Endothelial cell of umbilical vein (primary cell): ENCODE measurements at regions not wholly inside any gene's neighbourhood (a gene's known extent, or its start where the extent isn't known, plus 50 kb on each side); places are given as distances from the start of the nearest gene placed in this dataset.

Source experiments
- BruUV-seq: library from RNA; stranded (reverse); fragments of 400-500 nt; replicated peaks from 2 replicates; lab custom pipeline; 2021; lab: Mats Ljungman, UMichigan
- CTCF ChIA-PET: fragments of 300-600, 350-600 bp; sonication (Branson Sonifier 250); formaldehyde crosslinking; loops from one replicate; lab custom pipeline; 2021; ENCODE audit warnings: antibody characterized with exemption, inconsistent platforms; lab: Charles Lee
- POLR2A ChIA-PET: fragments of 300-600, 350-600 bp; sonication (Branson Sonifier 250); formaldehyde crosslinking; loops from one replicate; lab custom pipeline; 2021; ENCODE audit warnings: antibody characterized with exemption, inconsistent platforms; lab: Charles Lee
- DNase-seq: peaks from one replicate; pipeline ENCODE4 v3.0.0-alpha.2; 2011; ENCODE audit warnings: low read depth, low spot score
- FAIRE-seq: peaks from 2 replicates; lab custom pipeline; 2011; peaks lifted over from hg19 to GRCh38; lab: Jason Lieb, UNC
- H2AFZ ChIP-seq: 2 replicates; pipeline ENCODE4 v1.6.0; 2012; ENCODE audit warnings: low read depth, low read length, control low read depth, inconsistent platforms
- H3K27ac ChIP-seq: 2 replicates; pipeline ENCODE4 v1.5.1; 2011; ENCODE audit warnings: low read depth, mild to moderate bottlenecking, control low read depth, low read length, moderate library complexity; ENCODE audit not compliant: insufficient read depth
- H3K27me3 ChIP-seq, 2 experiments: 2 replicates each; pipeline versions ENCODE4 v1.6.0 to v1.6.1; 2011; ENCODE audit warnings: low read length in 2 of 2, mixed read lengths in 1 of 2; ENCODE audit not compliant: control insufficient read depth in 2 of 2, insufficient read depth in 2 of 2
- H3K36me3 ChIP-seq, 2 experiments: 2 replicates in 1 of 2; 3 replicates in 1 of 2; pipeline ENCODE4 v1.5.1; 2011; ENCODE audit warnings: low read length in 2 of 2, mild to moderate bottlenecking in 1 of 2, moderate library complexity in 1 of 2; ENCODE audit not compliant: control insufficient read depth in 2 of 2, insufficient read depth in 2 of 2; ENCODE audit errors: extremely low read depth in 1 of 2
- H3K4me1 ChIP-seq: 3 replicates; pipeline ENCODE4 v1.5.1; 2011; ENCODE audit warnings: mild to moderate bottlenecking, low read length; ENCODE audit not compliant: control insufficient read depth, insufficient read depth; ENCODE audit errors: extremely low read depth
- H3K4me2 ChIP-seq: 2 replicates; pipeline ENCODE4 v1.6.1; 2011; ENCODE audit warnings: low read length, control low read depth, mixed read lengths; ENCODE audit not compliant: insufficient read depth
- H3K4me3 ChIP-seq, 3 experiments: fragments of 200-600 bp in 1 of 3; sonication (generic), shearing (Covaris generic) in 1 of 3; replicated peaks in 1 of 3; 2 replicates each; pipeline ENCODE4 v1.5.1; 2011 to 2016; ENCODE audit warnings: control low read depth in 3 of 3, low read length in 3 of 3, mild to moderate bottlenecking in 2 of 3, inconsistent platforms in 1 of 3, low read depth in 1 of 3, moderate library complexity in 1 of 3; ENCODE audit not compliant: insufficient read depth in 1 of 3
- H3K79me2 ChIP-seq: 2 replicates; pipeline ENCODE4 v1.6.0; 2012; ENCODE audit warnings: low read length, inconsistent platforms; ENCODE audit not compliant: control insufficient read depth, insufficient read depth
- H3K9ac ChIP-seq: replicated peaks from 2 replicates; pipeline ENCODE3; 2011; ENCODE audit warnings: low read length, control low read depth; ENCODE audit not compliant: insufficient read depth; ENCODE audit errors: extremely low read depth
- H3K9me1 ChIP-seq: replicated peaks from 3 replicates; pipeline ENCODE4 v1.6.0; 2011; ENCODE audit warnings: mild to moderate bottlenecking, low read length; ENCODE audit not compliant: control insufficient read depth, insufficient read depth; ENCODE audit errors: extremely low read depth
- H3K9me3 ChIP-seq: replicated peaks from 2 replicates; pipeline ENCODE4 v1.5.1; 2012; ENCODE audit warnings: low read length, inconsistent platforms; ENCODE audit not compliant: control insufficient read depth, insufficient read depth
- H4K20me1 ChIP-seq: replicated peaks from 2 replicates; pipeline ENCODE3; 2011; ENCODE audit warnings: mild to moderate bottlenecking, low read length; ENCODE audit not compliant: control insufficient read depth, insufficient read depth; ENCODE audit errors: extremely low read depth
- EZH2 ChIP-seq: IDR thresholded peaks from 2 replicates; pipeline ENCODE4 v1.6.1; 2012; ENCODE audit warnings: borderline replicate concordance, low read depth, mild to moderate bottlenecking, moderate library complexity, low read length, inconsistent platforms; ENCODE audit not compliant: severe bottlenecking
- FOS ChIP-seq: IDR thresholded peaks from 2 replicates; pipeline ENCODE4 v1.6.1; 2011; ENCODE audit warnings: mild to moderate bottlenecking, low read length, moderate library complexity, borderline replicate concordance; ENCODE audit not compliant: insufficient read depth
- GATA2 ChIP-seq: IDR thresholded peaks from 2 replicates; pipeline ENCODE4 v1.7.0; 2011; ENCODE audit warnings: low read depth, mild to moderate bottlenecking, moderate library complexity, mixed read lengths, low read length; ENCODE audit not compliant: insufficient read length, insufficient read depth
- JUN ChIP-seq: IDR thresholded peaks from 2 replicates; pipeline ENCODE4 v1.6.1; 2011; ENCODE audit warnings: borderline replicate concordance, low read depth; ENCODE audit not compliant: insufficient read length, insufficient read depth
- MYC ChIP-seq: IDR thresholded peaks from one replicate; pipeline ENCODE4 v1.6.1; 2011; ENCODE audit warnings: mild to moderate bottlenecking, low read depth, low read length
- POLR2A ChIP-seq: IDR thresholded peaks from 2 replicates; pipeline ENCODE4 v1.6.1; 2012; ENCODE audit warnings: low read depth, mild to moderate bottlenecking, control low read depth, low read length
- POLR2AphosphoS5 ChIP-seq: IDR thresholded peaks from 2 replicates; pipeline ENCODE4 v1.6.1; 2012; ENCODE audit warnings: low read depth, mild to moderate bottlenecking, control low read depth, low read length, moderate library complexity; ENCODE audit not compliant: insufficient read depth
- dilution Hi-C: fragments of 300-500 bp; cut with MboI; formaldehyde crosslinking; loops from one replicate; pipeline ENCODE4 v1.15.0; 2019; ENCODE audit warnings: low sequenced_read_pairs; ENCODE audit not compliant: extremely low pct_ligation_motif_present
- intact Hi-C: fragments of 100-400 bp; cut with micrococcal nuclease; formaldehyde crosslinking; loops from one replicate; pipeline ENCODE4 v1.10.0; 2022
- TF ChIP-seq, protein P1 (sequence below), 2 donors: IDR thresholded peaks; 1 replicate in 1 of 2; 2 replicates in 1 of 2; pipeline ENCODE4 v1.5.1; 2011; ENCODE audit warnings: low read length in 2 of 2, mild to moderate bottlenecking in 2 of 2, moderate library complexity in 2 of 2, control low read depth in 1 of 2, inconsistent platforms in 1 of 2, low read depth in 1 of 2; ENCODE audit not compliant: insufficient read depth in 1 of 2; ENCODE audit errors: extremely low read depth in 1 of 2
- TF ChIP-seq, protein P2 (sequence below): IDR thresholded peaks from 2 replicates; pipeline ENCODE4 v1.6.1; 2011; ENCODE audit not compliant: insufficient read depth, insufficient read length

DNA sequence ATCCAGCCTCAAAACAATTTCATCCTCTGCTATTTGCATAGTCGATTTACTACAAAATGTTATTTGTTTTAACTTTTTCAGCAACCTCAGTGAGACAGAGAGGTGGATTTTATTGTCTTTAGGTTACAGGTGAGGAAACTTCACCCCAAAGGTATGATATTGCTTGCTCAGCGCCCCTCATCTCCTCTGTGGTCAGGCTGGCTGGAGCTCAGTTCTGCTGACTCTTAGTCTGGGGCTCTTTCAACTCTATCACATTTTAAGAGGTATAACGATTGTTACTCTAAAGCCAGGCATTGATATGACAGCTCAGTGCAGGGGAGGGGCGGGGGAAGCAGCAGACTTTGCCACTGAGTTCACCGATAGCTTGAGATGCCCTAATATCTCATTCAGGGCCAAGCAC lies 103.0 kb upstream of the DPH6 start:
- H3K79me2 ChIP-seq = no peaks in the 10 kb centered on the region
- no peak for TF ChIP-seq FOS
- no peak for TF ChIP-seq POLR2A
- TF ChIP-seq, protein P1, sequence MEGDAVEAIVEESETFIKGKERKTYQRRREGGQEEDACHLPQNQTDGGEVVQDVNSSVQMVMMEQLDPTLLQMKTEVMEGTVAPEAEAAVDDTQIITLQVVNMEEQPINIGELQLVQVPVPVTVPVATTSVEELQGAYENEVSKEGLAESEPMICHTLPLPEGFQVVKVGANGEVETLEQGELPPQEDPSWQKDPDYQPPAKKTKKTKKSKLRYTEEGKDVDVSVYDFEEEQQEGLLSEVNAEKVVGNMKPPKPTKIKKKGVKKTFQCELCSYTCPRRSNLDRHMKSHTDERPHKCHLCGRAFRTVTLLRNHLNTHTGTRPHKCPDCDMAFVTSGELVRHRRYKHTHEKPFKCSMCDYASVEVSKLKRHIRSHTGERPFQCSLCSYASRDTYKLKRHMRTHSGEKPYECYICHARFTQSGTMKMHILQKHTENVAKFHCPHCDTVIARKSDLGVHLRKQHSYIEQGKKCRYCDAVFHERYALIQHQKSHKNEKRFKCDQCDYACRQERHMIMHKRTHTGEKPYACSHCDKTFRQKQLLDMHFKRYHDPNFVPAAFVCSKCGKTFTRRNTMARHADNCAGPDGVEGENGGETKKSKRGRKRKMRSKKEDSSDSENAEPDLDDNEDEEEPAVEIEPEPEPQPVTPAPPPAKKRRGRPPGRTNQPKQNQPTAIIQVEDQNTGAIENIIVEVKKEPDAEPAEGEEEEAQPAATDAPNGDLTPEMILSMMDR (IDR thresholded peaks at IDR 0.05; ENCODE audit: extremely low read depth in 1 of 2, insufficient read depth in 1 of 2, low read depth in 1 of 2, low read length in 2 of 2) = no peak
- TF ChIP-seq GATA2 = no peak
- no peak for TF ChIP-seq POLR2AphosphoS5
- TF ChIP-seq, protein P2, sequence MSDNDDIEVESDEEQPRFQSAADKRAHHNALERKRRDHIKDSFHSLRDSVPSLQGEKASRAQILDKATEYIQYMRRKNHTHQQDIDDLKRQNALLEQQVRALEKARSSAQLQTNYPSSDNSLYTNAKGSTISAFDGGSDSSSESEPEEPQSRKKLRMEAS = no peak
- TF ChIP-seq JUN = no peak
- TF ChIP-seq MYC = no peak
- TF ChIP-seq EZH2 = no peak
- dilution Hi-C loops (no loop called here), intact Hi-C loops (no loop called here)
- H3K27me3 ChIP-seq = peaks cover 0 to 2% of the 10 kb centered on the region in 2 experiments
- no peaks in the 10 kb centered on the region for H3K4me1 ChIP-seq
- no peak overlapping the region for H3K27ac ChIP-seq
- BruUV-seq = no TSS peak
- no peak overlapping the region for H2AFZ ChIP-seq
- FAIRE-seq (no peak), DNase-seq (no peak)
- H3K9me1 ChIP-seq = no peaks in the 10 kb centered on the region
- no peaks in the 10 kb centered on the region for H3K36me3 ChIP-seq
- no peaks in the 10 kb centered on the region for H3K9me3 ChIP-seq
- no peak overlapping the region for H3K4me2 ChIP-seq
- no peaks in the 10 kb centered on the region for H4K20me1 ChIP-seq
- CTCF ChIA-PET = no interaction called here
- H3K4me3 ChIP-seq = no peak overlapping the region
- POLR2A ChIA-PET = no interaction called here
- no peak overlapping the region for H3K9ac ChIP-seq
